ENCODE measurements at regions not wholly inside any gene's neighbourhood (a gene's known extent, or its start where the extent isn't known, plus 50 kb on each side); places are given as distances from the start of the nearest gene placed in this dataset.

DNA sequence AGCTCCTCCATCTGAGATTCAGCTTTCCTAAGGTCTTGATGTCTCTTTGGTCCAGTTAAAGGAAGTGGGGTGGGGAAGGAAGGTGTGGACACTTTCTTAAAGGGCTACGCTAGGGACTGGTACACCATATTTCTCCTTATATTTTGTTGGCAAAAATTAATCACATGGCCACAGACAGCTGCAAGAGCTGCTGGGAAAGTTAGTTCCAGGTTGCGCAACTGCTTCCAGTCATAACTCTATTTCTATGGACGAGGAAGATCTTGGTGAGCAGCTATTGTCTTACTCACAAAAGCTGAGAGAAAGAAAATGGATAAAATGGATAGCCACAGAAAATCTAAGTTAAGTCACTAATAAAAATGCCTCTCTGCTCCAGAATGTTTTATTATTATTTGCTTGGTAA lies 60.7 kb upstream of the PPM1B start:
- Mint-ChIP-seq H3K4me1 (peaks cover 9 to 13% of the 10 kb centered on the region in 2 experiments), H3K4me3 (no peak overlapping the region), H3K27ac (no peak overlapping the region), H3K9me3 (no peaks in the 10 kb centered on the region), H3K36me3 (ENCODE audit: insufficient read depth in 1 of 3, low read depth in 3 of 3) (no peaks in the 10 kb centered on the region), H3K27me3 (ENCODE audit: low read depth) (no peaks in the 10 kb centered on the region)
- no peaks in the 10 kb centered on the region for H4K20me1 ChIP-seq (ENCODE audit: control insufficient read depth, insufficient read depth, insufficient read length)
- H3K18ac ChIP-seq (ENCODE audit: insufficient read length, low read depth, low read length), result no peak overlapping the region
- no peaks in the 10 kb centered on the region for H3K27me3 ChIP-seq (ENCODE audit: insufficient read depth, low read length)
- H2BK20ac ChIP-seq (ENCODE audit: low read depth, low read length, poor library complexity, severe bottlenecking), result no peak overlapping the region
- no peak for DNase-seq
- H3K4me1 ChIP-seq (ENCODE audit: insufficient read depth, low read length), result peaks cover 3% of the 10 kb centered on the region; the same call in 1 of the 2 replicates
- H3K27ac ChIP-seq (ENCODE audit: insufficient read length, low read depth, low read length), result no peak overlapping the region
- no peak overlapping the region for H4K5ac ChIP-seq (ENCODE audit: insufficient read length, low read depth, low read length)
- H3K9ac ChIP-seq (ENCODE audit: extremely low read depth, insufficient read length, low read length), result no peak overlapping the region
- no peak overlapping the region for H2BK12ac ChIP-seq (ENCODE audit: insufficient read length, low read depth, low read length)
- H3K79me1 ChIP-seq (ENCODE audit: insufficient read depth, low read depth, low read length, poor library complexity, severe bottlenecking), result no peaks in the 10 kb centered on the region
- no peak overlapping the region for H2BK120ac ChIP-seq (ENCODE audit: low read depth, low read length, poor library complexity, severe bottlenecking)
- no peaks in the 10 kb centered on the region for H3K79me2 ChIP-seq (ENCODE audit: insufficient read depth, low read length)
- H3K23ac ChIP-seq (ENCODE audit: insufficient read length, low read depth, low read length), result no peak overlapping the region
- H3K4ac ChIP-seq (ENCODE audit: low read depth, low read length), result no peak overlapping the region
- no peak overlapping the region for H3K14ac ChIP-seq (ENCODE audit: insufficient read depth, low read length)
- no peak overlapping the region for H2BK5ac ChIP-seq (ENCODE audit: insufficient read length, low read length)
- no peak overlapping the region for H2AK5ac ChIP-seq (ENCODE audit: insufficient read length, low read length)
- H3K23me2 ChIP-seq (ENCODE audit: insufficient read length, low read depth, low read length, poor library complexity, severe bottlenecking), result no peaks in the 10 kb centered on the region
- no peak overlapping the region for H2BK15ac ChIP-seq (ENCODE audit: low read depth, low read length)
- TF ChIP-seq, protein P1, sequence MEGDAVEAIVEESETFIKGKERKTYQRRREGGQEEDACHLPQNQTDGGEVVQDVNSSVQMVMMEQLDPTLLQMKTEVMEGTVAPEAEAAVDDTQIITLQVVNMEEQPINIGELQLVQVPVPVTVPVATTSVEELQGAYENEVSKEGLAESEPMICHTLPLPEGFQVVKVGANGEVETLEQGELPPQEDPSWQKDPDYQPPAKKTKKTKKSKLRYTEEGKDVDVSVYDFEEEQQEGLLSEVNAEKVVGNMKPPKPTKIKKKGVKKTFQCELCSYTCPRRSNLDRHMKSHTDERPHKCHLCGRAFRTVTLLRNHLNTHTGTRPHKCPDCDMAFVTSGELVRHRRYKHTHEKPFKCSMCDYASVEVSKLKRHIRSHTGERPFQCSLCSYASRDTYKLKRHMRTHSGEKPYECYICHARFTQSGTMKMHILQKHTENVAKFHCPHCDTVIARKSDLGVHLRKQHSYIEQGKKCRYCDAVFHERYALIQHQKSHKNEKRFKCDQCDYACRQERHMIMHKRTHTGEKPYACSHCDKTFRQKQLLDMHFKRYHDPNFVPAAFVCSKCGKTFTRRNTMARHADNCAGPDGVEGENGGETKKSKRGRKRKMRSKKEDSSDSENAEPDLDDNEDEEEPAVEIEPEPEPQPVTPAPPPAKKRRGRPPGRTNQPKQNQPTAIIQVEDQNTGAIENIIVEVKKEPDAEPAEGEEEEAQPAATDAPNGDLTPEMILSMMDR (conservative IDR thresholded peaks at IDR 0.05), result no peak
- H2AFZ ChIP-seq (ENCODE audit: low read length), result no peak overlapping the region
- no peak overlapping the region for H3K56ac ChIP-seq (ENCODE audit: insufficient read length, low read depth, low read length)
- H4K91ac ChIP-seq (ENCODE audit: insufficient read length, low read depth, low read length), result no peak overlapping the region
- no peak overlapping the region for H3T11ph ChIP-seq (ENCODE audit: low read length)
- WGBS (ENCODE audit: extremely low coverage, insufficient read length, low lambda C conversion rate), result no CpG with 5 or more reads among the region's 3 CpGs
- no peak overlapping the region for H3K4me2 ChIP-seq (ENCODE audit: insufficient read depth, insufficient read length, low read length)
- no peaks in the 10 kb centered on the region for H3K9me3 ChIP-seq (ENCODE audit: control insufficient read depth, low read depth, low read length)
- H4K8ac ChIP-seq (replicated peaks; ENCODE audit: insufficient read length, low read depth, low read length), result no peak overlapping the region
